GM20000 (cell line): ENCODE measurements at regions not wholly inside any gene's neighbourhood (a gene's known extent, or its start where the extent isn't known, plus 50 kb on each side); places are given as distances from the start of the nearest gene placed in this dataset.
"Not testable (repeated sequence)": the region's sequence is repeated elsewhere in the genome, so short reads cannot be mapped to it uniquely, and the experiment has no call there.

Source experiments
- DNase-seq: peaks from one replicate; pipeline ENCODE4 v3.0.0; 2012; ENCODE audit warnings: low spot score
- CTCF ChIP-seq: IDR thresholded peaks from 2 replicates; pipeline ENCODE4 v1.5.1; 2012; ENCODE audit warnings: mild to moderate bottlenecking, control low read depth; ENCODE audit errors: extremely low read depth, missing control alignments

GRCh38 chr7:51867117-51867516 lies 550.5 kb upstream of the COBL start:
- DNase-seq = no peak
- TF ChIP-seq CTCF = no peak

DNA sequence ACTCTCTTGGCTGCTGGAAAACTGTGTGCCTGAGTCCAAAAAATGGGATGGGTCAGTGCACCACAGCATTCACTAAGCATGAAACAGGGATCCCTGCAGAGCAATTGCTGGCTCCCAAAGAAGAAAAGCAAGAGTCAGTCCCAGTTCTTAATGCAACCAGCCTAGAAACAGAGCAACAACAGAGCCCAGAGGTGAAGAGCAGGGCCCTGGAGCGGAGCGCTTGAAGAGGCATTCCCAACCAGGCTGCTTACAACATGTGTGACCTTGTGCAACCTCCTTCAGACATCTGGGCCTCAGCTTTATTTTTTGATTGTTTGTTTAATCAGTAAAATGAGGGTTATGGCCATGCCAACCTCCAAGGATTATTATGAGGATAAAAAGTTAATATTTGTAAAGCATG lies 543.7 kb upstream of the COBL start:
- DNase-seq = no peak
- TF ChIP-seq CTCF = no peak

GRCh38 chr7:51850126-51850525 lies 533.5 kb upstream of the COBL start:
- no peak for TF ChIP-seq CTCF
- no peak for DNase-seq

- no peak for TF ChIP-seq CTCF
- DNase-seq = no peak
Observed at GRCh38 chr7:51847461-51848134, 531.0 kb upstream of the COBL start.

GRCh38 chr7:51839130-51839529 lies 522.5 kb upstream of the COBL start:
- DNase-seq = not testable (repeated sequence)

- no peak for TF ChIP-seq CTCF
- no peak for DNase-seq
Observed at GRCh38 chr7:51827631-51828030, 511.0 kb upstream of the COBL start.

- TF ChIP-seq CTCF = no peak
- DNase-seq = no peak
Observed at GRCh38 chr7:51824050-51824449, 507.4 kb upstream of the COBL start.

DNA sequence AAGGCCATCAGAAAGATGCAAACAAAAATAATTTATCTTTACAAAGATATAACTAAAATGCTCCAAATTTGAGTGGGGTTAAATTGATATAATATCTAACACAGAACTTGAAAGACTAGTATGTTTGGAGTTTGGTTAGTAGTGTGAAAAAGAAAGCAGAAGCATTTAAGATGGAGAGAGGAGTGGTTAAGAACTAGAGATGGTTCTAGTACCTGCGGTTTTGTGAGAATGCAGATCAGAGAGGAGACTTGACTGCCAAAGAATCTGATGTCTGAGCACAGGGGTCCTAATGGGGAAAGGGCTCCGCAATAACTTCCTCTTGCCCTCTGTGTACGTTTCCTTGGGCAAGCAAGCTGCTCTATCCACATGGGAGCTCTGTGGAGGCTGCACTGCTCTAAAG lies 506.8 kb upstream of the COBL start:
- TF ChIP-seq CTCF = no peak
- DNase-seq = no peak
